ENCODE measurements at regions not wholly inside any gene's neighbourhood (a gene's known extent, or its start where the extent isn't known, plus 50 kb on each side); places are given as distances from the start of the nearest gene placed in this dataset.

DNA sequence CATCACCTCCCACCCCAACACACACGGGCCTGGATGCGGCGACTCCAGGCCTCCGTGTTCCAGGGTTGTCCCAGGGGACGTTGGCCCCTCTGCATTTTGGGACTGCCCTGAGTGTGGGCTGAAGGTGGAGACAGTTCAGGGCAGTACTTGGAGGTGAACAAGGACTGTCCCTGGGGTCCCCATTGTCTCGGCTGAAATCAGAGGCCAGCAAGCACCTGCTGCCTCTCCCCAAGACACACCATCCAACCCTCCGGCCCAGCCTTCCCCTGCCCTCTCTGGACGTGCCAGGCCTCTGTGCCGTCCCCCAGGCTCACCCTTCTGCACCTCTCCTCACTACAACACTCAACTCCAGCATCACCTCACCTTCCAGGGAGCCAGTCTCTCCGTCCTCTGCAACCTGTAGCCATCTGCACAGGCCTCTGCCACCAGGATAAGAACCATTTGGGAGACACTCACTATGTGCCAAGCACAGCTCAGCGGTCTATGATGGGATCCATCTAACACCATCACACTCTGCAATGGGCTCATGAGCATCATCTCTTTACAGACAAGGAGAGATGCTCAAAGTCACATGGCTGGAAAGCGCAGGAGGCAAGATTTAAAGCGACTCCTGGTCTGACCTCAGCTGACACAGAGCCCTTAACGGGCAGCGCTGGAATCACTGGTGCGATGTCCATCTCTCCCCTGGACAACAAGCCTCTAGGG is 104.5 kb upstream of the SEC14L1 start:
- TF ChIP-seq, protein P1, sequence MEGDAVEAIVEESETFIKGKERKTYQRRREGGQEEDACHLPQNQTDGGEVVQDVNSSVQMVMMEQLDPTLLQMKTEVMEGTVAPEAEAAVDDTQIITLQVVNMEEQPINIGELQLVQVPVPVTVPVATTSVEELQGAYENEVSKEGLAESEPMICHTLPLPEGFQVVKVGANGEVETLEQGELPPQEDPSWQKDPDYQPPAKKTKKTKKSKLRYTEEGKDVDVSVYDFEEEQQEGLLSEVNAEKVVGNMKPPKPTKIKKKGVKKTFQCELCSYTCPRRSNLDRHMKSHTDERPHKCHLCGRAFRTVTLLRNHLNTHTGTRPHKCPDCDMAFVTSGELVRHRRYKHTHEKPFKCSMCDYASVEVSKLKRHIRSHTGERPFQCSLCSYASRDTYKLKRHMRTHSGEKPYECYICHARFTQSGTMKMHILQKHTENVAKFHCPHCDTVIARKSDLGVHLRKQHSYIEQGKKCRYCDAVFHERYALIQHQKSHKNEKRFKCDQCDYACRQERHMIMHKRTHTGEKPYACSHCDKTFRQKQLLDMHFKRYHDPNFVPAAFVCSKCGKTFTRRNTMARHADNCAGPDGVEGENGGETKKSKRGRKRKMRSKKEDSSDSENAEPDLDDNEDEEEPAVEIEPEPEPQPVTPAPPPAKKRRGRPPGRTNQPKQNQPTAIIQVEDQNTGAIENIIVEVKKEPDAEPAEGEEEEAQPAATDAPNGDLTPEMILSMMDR (IDR thresholded peaks at IDR 0.05) = no peak
- TF ChIP-seq POLR2AphosphoS5 (IDR thresholded peaks at IDR 0.05) = no peak
